GM12892 (cell line): ENCODE measurements at regions not wholly inside any gene's neighbourhood (a gene's known extent, or its start where the extent isn't known, plus 50 kb on each side); places are given as distances from the start of the nearest gene placed in this dataset.

Source experiments
- POLR2A ChIP-seq: IDR thresholded peaks from 2 replicates; pipeline ENCODE4 v1.6.1; 2011; ENCODE audit warnings: low read depth, low read length, control low read depth
- POLR2AphosphoS5 ChIP-seq: IDR thresholded peaks from 2 replicates; pipeline ENCODE4 v1.6.1; 2011; ENCODE audit warnings: low read depth, low read length, control low read depth

- TF ChIP-seq POLR2AphosphoS5 (no peak), POLR2A (no peak)
These were observed 82.8 kb upstream of the OR5AK2 start for GRCh38 chr11:56905936-56906335.
